PC-3 (cell line): ENCODE measurements at regions not wholly inside any gene's neighbourhood (a gene's known extent, or its start where the extent isn't known, plus 50 kb on each side); places are given as distances from the start of the nearest gene placed in this dataset.

ENCODE experiments used
- EZH2 ChIP-seq: fragments of 300-600 bp; sonication (generic); IDR thresholded peaks from one replicate; pipeline ENCODE4 v1.6.1; 2017; ENCODE audit warnings: antibody characterized with exemption, mild to moderate bottlenecking, low read length; ENCODE audit not compliant: unreplicated experiment
- TF ChIP-seq, protein P1 (sequence below): fragments of 300-600 bp; sonication (generic); conservative IDR thresholded peaks from 2 replicates; pipeline ENCODE4 v1.5.1; 2017; ENCODE audit warnings: antibody characterized with exemption, low read depth, mild to moderate bottlenecking, low read length

DNA sequence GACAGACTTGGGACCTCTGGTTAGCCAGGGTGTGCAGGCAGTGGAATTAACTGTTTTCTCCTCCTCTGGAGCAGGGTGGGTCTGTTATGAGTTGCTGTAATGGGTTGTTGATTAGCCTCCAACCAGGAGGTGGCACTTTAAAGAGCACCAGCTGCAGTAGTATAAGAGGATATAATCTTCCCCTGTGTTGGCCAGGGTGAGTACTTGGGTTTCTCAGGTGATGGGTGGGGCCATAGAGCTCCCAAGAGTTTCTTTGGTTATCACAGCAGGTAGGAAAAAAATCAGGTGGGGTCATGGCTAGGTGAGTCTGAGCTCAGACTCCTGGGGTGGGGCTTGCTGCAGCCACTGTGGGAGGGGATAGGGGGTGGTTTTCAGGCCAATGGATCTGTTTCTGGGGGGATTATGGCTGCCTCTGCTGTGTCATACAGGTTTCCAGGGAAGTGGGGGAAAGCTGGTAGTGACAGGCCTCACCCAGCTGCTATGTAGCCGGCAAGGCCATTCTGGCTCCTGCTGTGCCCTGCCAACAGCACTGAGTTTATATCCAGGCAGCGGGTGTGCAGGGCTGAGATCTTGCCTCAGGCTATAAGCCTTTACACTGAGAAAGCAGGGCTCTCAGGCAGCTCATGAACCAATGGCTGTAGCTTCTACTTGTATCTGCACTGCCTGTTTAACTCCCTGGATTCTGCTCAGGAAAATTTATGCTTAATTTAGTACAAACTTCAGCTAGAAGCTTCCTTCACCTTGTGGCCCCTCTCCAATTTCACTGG lies 70.1 kb downstream of the CCNG2 start:
- TF ChIP-seq EZH2: no peak
- TF ChIP-seq, protein P1, sequence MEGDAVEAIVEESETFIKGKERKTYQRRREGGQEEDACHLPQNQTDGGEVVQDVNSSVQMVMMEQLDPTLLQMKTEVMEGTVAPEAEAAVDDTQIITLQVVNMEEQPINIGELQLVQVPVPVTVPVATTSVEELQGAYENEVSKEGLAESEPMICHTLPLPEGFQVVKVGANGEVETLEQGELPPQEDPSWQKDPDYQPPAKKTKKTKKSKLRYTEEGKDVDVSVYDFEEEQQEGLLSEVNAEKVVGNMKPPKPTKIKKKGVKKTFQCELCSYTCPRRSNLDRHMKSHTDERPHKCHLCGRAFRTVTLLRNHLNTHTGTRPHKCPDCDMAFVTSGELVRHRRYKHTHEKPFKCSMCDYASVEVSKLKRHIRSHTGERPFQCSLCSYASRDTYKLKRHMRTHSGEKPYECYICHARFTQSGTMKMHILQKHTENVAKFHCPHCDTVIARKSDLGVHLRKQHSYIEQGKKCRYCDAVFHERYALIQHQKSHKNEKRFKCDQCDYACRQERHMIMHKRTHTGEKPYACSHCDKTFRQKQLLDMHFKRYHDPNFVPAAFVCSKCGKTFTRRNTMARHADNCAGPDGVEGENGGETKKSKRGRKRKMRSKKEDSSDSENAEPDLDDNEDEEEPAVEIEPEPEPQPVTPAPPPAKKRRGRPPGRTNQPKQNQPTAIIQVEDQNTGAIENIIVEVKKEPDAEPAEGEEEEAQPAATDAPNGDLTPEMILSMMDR: no peak
